Caki2 (cell line): ENCODE measurements at regions not wholly inside any gene's neighbourhood (a gene's known extent, or its start where the extent isn't known, plus 50 kb on each side); places are given as distances from the start of the nearest gene placed in this dataset.
"Not testable (repeated sequence)": the region's sequence is repeated elsewhere in the genome, so short reads cannot be mapped to it uniquely, and the experiment has no call there.

Experiments
- DNase-seq: peaks from one replicate; pipeline ENCODE4 v3.0.0-alpha.2; 2015; ENCODE audit warnings: low read depth
- in situ Hi-C: cut with HindIII; loops from 2 replicates; pipeline ENCODE4 v1.10.0; 2016; ENCODE audit warnings: low sequenced_read_pairs, low pct_unique_long_range_greater_than_20kb, mixed read lengths

DNA sequence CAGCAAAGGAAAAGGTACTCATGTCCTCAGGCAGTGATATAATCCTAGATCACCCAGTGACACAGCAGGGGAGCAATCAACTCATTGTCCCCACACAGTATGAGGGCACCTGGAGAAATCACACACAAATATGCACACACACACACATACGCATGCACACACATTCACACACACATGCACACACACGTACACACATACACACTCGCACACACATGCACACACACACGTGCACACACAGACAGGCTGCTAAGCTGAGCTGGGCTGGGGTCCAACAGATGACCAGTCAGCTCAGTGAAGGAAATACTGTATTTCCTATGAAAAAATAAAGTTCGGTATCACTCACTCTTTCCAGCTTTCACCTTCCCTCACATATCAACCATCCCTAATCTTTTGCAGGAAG lies 183.3 kb upstream of the LRRC61 start:
- DNase-seq, in situ Hi-C loops: not testable (repeated sequence)

DNA sequence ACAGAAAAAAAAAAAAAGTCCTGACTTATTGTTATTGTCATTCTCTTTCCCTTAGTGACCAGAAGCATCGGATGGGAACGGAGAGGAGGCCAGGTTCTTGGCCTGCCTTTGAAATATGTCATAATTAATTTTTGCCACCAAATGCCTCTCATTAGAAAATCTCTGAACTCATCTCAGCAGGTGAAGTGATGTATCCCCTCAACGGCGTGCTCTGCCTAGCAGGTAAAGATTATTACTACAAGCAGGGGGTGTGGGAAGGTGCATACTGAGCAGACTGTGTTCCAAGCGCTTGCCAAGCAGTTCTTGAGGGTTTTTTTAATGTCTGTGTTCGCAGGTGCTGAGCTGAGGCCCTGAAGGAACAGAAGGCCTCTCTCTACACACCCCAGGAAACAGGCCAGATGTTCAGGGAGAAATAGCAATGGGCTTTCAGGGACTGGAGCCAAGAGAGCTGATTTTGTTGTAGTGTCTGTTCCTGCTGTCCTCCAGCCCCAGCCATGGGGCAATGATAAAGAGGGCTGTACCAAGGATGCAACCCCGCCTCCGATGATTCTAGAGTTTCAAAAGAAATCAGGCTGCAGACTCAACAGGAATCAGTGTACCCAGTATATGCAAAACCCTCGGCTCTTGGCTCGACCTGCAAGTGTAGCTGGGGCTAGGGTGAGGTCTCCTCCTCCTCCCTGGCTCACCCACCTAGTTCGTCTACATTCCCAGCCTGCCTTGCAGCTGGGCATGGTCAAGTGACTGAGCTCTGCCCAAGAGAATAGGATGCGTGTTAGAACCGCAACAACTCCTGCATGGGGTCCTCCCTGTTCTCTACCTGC lies 181.4 kb upstream of the LRRC61 start:
- DNase-seq, in situ Hi-C loops: not testable (repeated sequence)

DNA sequence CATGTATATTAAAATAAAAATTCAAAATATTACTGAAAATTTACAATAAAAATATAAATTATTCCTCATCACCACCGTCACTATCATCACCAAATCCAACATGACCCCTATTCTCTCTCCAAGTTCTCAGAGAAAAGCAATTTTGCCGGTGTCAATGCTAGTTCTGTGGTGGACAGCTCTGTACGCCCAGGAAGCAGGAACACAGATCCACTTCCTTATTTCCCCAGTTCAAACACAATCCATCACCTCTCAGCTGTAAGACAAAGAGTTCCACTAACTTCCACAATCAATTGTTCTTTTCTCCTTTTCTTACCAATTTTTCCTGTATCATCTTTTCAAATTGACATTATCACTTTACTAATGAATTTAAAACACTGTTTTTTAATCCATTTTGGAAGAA lies 177.0 kb upstream of the LRRC61 start:
- in situ Hi-C loops, DNase-seq: not testable (repeated sequence)

DNA sequence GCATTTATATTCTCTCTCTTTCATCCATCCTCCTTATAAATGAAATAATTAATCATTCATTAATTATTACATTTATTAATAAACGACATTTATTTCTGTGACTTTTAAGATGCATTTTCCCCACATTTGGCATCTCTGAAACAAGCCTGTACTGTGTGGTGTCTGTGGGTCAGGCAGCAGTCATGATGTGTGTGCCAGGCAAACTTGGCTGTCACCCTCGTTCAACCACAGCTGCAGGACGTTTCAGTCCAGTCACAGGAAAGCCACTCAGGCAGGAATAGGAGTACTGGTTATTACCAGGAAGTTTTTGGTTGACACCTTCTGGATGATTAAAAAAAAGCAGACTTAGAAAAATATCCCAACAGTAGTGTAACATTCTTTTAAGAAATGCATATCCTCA lies 175.6 kb upstream of the LRRC61 start:
- in situ Hi-C loops, DNase-seq: not testable (repeated sequence)

DNA sequence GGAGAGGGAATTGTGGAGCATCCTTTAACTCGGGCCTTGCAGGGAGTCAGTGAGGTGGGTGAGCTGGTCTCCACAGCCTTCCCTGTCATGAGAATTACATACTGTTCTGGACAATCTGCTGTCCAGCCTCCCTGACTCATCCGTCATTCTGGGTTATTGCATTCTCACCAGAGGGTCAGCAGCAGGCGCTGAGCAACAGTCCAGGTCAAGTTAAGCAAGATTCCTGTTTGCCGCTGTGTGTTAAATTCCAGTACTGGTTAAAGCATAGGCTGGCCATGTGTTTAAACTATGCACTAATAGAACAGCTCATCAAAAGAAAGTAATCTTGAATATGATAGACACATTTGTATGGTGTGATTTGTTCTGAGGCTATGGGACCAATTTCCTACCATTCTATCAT lies 167.1 kb upstream of the LRRC61 start:
- in situ Hi-C loops: not testable (repeated sequence)
- peak; percentile 36 for DNase-seq

DNA sequence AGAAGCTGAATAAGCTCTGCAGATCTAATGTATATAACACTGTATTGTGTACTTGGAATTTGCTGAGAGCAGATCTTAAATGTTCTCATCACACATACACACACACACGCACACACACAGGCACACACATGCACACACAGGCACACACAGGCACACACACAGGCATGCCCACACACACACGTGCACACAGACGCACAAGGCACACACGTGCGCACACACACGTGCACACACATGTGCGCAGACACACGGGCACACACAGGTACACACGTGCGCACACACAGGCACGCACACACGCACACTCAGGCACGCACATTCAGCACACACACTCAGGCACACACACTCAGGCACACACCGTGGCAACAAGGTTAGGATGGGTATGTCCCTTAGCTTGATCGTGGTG lies 164.5 kb upstream of the LRRC61 start:
- DNase-seq, in situ Hi-C loops: not testable (repeated sequence)

DNA sequence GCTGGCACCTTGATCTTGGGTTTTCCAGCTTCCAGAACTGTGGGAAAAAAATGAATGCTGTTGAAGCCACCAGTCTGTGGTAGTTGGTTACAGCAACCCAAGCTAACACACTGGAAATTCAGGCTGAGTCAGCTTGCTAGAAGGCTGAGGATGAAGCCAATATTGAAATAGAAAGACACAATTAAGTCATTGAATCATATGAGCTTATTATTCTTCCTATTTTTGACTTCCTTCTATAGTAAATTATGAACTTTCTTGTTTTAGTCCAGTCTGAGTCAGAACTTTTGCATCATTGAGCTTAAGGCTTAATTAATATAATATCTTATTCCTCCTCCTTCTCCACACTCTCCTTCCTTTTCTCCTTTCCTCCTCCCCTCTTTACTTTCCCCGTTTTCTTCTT lies 153.6 kb upstream of the LRRC61 start:
- DNase-seq, in situ Hi-C loops: not testable (repeated sequence)

DNA sequence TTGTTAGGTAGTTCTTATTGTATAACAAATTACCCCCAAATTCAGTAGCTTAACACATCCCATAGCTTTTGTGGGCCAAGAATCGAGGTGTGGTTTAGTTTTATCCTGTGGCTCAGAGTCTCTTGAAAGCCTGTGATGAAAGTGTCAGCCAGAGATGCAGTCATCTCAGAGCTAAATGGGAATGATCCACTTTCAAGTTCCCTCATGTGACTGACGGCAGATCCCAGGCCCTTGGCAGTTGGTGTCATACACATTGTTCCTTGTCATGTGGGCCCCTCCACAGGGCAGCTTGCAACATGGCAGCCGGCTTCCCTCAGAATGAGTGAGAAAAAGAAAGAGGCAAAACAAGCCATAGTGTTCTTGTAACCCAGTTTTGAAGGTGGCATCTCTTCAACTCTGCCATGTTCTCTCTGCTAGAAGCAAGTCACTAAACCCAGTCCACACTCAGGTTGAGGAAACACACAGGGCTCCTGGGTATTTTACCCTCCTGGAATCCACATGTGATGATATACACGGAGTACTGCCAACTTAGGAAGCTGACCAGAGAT lies 153.1 kb upstream of the LRRC61 start:
- DNase-seq, in situ Hi-C loops: not testable (repeated sequence)

DNA sequence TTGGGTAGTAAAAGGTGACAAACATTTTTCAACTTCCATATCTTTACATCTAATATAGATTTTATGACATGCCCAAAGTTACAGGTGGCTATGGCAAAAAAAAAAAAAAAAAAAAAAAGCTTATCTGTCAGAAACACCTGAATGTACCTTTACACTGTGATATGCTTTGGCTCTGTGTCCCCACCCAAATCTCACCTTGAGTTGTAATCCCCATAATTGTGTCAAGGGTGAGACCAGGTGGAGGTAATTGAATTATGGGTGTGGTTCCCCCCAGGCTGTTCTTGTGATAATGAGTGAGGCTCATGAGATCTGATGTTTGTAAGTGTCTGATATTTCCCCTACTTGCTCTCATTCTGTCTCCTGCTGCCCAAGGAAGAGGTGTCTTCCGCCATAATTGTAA lies 139.6 kb upstream of the LRRC61 start:
- DNase-seq, in situ Hi-C loops: not testable (repeated sequence)

DNA sequence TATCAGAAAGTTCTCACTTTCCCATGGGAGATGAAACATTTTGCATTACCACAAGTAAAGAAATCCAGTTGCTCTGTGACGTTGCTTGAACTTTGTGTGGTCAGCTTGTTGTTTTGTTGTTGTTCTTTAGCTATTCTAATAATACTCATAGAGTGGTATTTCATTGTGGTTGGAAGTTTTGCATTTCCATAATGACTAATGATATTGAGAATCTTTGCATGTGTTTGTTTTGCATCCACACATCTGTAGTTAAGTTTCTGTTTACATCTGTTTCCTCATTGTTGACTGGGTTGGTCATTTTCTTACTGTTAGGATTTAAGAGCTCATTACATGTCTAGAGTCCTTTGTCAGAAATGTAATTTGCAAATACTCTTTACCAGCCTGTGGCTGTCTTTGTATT lies 133.2 kb upstream of the LRRC61 start:
- DNase-seq, in situ Hi-C loops: not testable (repeated sequence)

DNA sequence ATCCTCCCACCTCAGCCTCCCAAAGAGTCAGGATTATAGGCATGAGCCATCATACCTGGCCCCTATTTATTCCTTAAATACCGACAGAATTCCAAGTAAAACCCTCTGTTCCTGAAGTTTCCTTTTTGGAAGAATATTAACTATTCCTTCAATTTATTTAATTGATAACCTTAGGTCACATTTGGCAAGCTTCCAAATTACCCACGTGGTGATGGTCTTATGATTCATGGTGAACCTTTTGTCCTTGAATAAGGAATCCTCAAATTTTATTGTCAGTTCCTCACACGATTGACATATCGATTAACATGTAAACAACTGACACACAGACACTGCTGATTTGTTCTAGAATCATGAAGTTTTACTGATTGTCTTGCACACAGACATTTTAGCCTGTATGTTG lies 130.6 kb upstream of the LRRC61 start:
- in situ Hi-C loops, DNase-seq: not testable (repeated sequence)

DNA sequence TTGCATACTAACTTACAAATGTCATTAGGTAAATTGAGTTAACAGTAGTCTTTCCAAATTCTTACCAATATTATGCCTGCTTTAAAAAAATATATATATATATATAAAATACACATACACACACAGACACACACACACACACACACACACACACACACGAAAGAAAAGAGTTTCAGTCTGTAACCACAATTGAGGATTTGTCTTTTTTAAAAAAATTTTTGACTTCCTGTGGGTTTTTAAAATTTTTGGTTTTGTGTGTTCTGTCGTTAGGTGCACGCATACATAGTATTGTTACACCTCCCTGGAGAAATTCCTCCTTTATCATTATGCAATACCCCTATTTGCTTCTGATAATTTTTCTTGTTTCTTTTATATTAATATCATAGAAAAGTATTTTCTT lies 129.3 kb upstream of the LRRC61 start:
- in situ Hi-C loops, DNase-seq: not testable (repeated sequence)
